SU-DHL-6 (cell line): ENCODE measurements at regions not wholly inside any gene's neighbourhood (a gene's known extent, or its start where the extent isn't known, plus 50 kb on each side); places are given as distances from the start of the nearest gene placed in this dataset.

Experiments used
- H2AFZ ChIP-seq: fragments of 200-600 bp; sonication (generic); 2 replicates; pipeline ENCODE4 v1.6.1; 2014; ENCODE audit warnings: low read depth, mild to moderate bottlenecking, moderate library complexity, mixed read lengths, antibody characterized with exemption, low read length; ENCODE audit not compliant: severe bottlenecking
- H3F3A ChIP-seq: fragments of 200-600 bp; shearing (Covaris generic); 2 replicates; pipeline ENCODE4 v1.6.0; 2016; ENCODE audit warnings: antibody characterized with exemption, mild to moderate bottlenecking; ENCODE audit not compliant: insufficient read depth
- H3K27ac ChIP-seq: fragments of 200-600 bp; sonication (generic); 2 replicates; pipeline ENCODE4 v1.5.1; 2016; ENCODE audit warnings: low read depth, mild to moderate bottlenecking, low read length, moderate library complexity, mixed read lengths
- H3K27me3 ChIP-seq: fragments of 200-600 bp; sonication (generic), shearing (Covaris generic); 2 replicates; pipeline ENCODE4 v1.6.0; 2014; ENCODE audit warnings: mild to moderate bottlenecking, low read length
- H3K36me3 ChIP-seq: fragments of 200-600 bp; sonication (generic); 2 replicates; pipeline ENCODE4 v1.6.1; 2014; ENCODE audit warnings: mild to moderate bottlenecking, low read length, mixed read lengths
- H3K4me2 ChIP-seq: fragments of 300-600, 200-600 bp; shearing (Covaris generic), sonication (generic); 2 replicates; pipeline ENCODE4 v1.6.0; 2014; ENCODE audit warnings: low read length, low read depth, mild to moderate bottlenecking; ENCODE audit not compliant: poor library complexity, severe bottlenecking
- H3K4me3 ChIP-seq: fragments of 200-600 bp; sonication (generic); 2 replicates; pipeline ENCODE4 v1.5.1; 2014; ENCODE audit warnings: antibody characterized with exemption, low read length, mild to moderate bottlenecking, mixed read lengths; ENCODE audit not compliant: insufficient read depth, poor library complexity, severe bottlenecking
- H3K79me2 ChIP-seq: fragments of 200-600 bp; sonication (generic); 2 replicates; pipeline ENCODE4 v1.6.1; 2014; ENCODE audit warnings: mild to moderate bottlenecking, low read length, moderate library complexity; ENCODE audit not compliant: insufficient read depth
- H3K9ac ChIP-seq: fragments of 200-600 bp; sonication (generic); 2 replicates; pipeline ENCODE4 v1.7.0; 2014; ENCODE audit warnings: mild to moderate bottlenecking, low read length
- H3K9me2 ChIP-seq: fragments of 200-600 bp; sonication (generic); replicated peaks from 2 replicates; pipeline ENCODE4 v1.6.1; 2014; ENCODE audit warnings: low read length; ENCODE audit not compliant: insufficient read depth
- H3K9me3 ChIP-seq: fragments of 200-600 bp; sonication (generic); 2 replicates; pipeline ENCODE4 v1.6.1; 2014; ENCODE audit warnings: low read length, mixed read lengths; ENCODE audit not compliant: insufficient read depth
- H4K20me1 ChIP-seq: fragments of 200-600 bp; sonication (generic); 2 replicates; pipeline ENCODE4 v1.6.1; 2014; ENCODE audit warnings: low read depth, mild to moderate bottlenecking, antibody characterized with exemption, low read length, moderate library complexity, mixed read lengths
- EZH2phosphoT487 ChIP-seq: fragments of 200-600 bp; sonication (generic), shearing (Covaris generic); conservative IDR thresholded peaks from 2 replicates; pipeline ENCODE4 v1.6.1; 2018; ENCODE audit warnings: mild to moderate bottlenecking, antibody characterized with exemption, low read length, moderate library complexity, mixed read lengths
- TF ChIP-seq, protein P1 (sequence below): fragments of 200-600 bp; sonication (generic); IDR thresholded peaks from one replicate; pipeline ENCODE4 v1.5.1; 2017; ENCODE audit warnings: antibody characterized with exemption, mild to moderate bottlenecking, low read length, moderate library complexity; ENCODE audit not compliant: insufficient read depth, poor library complexity, severe bottlenecking

DNA sequence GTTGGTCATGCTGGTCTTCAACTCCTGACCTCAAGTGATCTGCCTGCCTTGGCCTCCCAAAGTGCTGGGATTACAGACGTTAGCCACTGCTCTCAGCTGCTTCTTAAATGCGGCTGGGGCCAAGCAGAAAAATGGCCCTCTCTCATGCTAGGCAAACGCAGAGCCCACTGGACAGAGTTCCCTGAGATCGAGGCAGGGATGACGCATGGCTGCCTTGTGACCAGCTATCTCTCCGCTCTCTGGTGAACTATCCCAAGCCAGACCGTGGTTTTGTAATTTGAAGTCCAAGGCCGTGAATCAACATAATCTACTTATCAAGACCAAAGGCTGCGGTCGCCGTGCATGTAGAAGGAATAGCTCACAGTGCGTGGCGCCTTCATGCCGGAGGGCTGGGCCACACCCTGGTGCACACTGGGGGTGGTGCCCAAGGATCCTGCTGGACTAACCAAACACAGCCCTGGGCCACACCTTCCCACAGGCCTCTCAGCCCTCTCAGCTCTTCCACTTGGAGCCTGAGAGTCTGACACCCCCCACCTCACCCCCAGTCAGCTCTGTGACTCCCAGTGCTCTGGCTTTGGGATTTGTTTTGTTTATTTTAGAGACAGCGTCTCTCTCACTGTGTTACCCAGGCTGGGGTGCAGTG lies 88.1 kb upstream of the CUX1 start:
- Histone ChIP-seq H3K36me3 (no peaks in the 10 kb centered on the region), H3K27me3 (no peaks in the 10 kb centered on the region), H3K79me2 (no peaks in the 10 kb centered on the region), H3K4me2 (no peak overlapping the region), H3K9ac (no peak overlapping the region), H2AFZ (no peak overlapping the region), H3F3A (no peaks in the 10 kb centered on the region), H3K27ac (no peak overlapping the region), H4K20me1 (no peaks in the 10 kb centered on the region), H3K9me2 (no peaks in the 10 kb centered on the region), H3K4me3 (no peak overlapping the region), H3K9me3 (no peaks in the 10 kb centered on the region)
- TF ChIP-seq, protein P1, sequence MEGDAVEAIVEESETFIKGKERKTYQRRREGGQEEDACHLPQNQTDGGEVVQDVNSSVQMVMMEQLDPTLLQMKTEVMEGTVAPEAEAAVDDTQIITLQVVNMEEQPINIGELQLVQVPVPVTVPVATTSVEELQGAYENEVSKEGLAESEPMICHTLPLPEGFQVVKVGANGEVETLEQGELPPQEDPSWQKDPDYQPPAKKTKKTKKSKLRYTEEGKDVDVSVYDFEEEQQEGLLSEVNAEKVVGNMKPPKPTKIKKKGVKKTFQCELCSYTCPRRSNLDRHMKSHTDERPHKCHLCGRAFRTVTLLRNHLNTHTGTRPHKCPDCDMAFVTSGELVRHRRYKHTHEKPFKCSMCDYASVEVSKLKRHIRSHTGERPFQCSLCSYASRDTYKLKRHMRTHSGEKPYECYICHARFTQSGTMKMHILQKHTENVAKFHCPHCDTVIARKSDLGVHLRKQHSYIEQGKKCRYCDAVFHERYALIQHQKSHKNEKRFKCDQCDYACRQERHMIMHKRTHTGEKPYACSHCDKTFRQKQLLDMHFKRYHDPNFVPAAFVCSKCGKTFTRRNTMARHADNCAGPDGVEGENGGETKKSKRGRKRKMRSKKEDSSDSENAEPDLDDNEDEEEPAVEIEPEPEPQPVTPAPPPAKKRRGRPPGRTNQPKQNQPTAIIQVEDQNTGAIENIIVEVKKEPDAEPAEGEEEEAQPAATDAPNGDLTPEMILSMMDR, result no peak
- TF ChIP-seq EZH2phosphoT487, result no peak

DNA sequence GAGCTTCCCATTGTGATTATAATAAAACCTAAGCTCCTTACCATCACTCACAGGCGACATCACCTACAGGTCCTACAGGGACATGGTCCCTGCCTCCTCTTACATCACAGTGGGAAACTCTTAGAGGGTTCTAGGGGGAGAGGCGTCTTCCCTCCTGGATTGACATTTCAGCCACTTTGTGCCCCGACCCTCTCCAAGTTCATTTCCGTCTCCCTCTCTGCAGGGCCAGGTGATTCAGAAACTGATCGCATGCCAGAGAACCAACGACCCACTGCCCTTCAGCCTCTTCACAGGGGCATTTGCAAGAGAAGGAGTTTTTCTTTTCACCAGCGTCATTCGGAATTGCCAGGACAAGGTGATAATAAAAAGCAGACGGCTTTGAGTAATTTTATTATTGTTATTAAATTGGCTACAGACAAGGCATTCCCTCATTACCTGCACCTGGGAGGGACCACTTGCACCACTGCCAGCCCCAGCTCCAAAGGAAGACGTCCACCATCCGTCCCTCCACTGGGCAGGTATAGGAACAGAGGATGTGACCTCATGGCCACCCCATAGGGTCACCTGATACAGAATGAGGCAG lies 85.8 kb upstream of the CUX1 start:
- H3K27me3 ChIP-seq, result no peaks in the 10 kb centered on the region
- no peaks in the 10 kb centered on the region for H3K79me2 ChIP-seq
- no peak overlapping the region for H3K4me3 ChIP-seq
- no peaks in the 10 kb centered on the region for H3F3A ChIP-seq
- no peaks in the 10 kb centered on the region for H3K36me3 ChIP-seq
- no peak overlapping the region for H3K27ac ChIP-seq
- no peaks in the 10 kb centered on the region for H3K9me3 ChIP-seq
- no peak overlapping the region for H3K9ac ChIP-seq
- H4K20me1 ChIP-seq, result no peaks in the 10 kb centered on the region
- H3K9me2 ChIP-seq, result no peaks in the 10 kb centered on the region
- TF ChIP-seq, protein P1, result no peak
- no peak for TF ChIP-seq EZH2phosphoT487
- H2AFZ ChIP-seq, result no peak overlapping the region
- no peak overlapping the region for H3K4me2 ChIP-seq

DNA sequence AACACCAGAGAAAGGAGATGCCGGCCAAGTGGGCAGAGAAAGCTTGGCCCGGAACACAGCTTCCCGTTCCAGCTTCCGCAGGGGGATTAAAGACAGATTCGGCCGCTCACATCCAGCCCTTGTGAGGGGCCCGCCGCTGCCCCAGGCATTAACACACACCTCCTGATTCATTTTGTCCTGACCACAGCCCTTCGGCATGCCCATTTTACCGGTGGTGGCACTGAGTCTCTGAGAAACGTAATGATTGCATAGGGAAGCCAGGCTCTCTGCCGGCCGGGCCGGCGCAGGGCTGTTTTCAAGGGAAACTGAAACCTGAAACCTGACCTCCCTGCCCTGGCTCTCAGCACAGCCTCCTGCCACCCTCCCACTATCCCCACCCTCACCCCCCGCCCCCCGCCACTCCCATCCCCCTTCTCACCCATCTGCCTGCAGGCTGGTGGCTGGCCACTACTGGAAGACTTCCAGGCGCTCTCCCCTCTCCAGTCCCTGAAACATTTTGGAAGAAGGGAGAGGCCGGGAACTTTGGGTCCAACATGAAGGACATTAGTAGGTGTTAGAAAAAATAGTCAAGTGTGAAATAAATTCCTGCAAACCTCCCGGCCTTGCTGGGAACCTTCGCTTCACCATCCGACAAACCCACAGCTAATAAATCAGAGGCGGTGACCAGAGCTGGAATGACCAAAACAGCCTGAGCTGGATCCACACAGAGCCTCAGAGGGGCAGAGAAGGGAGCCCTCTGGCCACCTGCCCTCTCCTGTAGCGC lies 83.5 kb upstream of the CUX1 start:
- no peak overlapping the region for H3K27ac ChIP-seq
- no peak overlapping the region for H2AFZ ChIP-seq
- no peak overlapping the region for H3K4me2 ChIP-seq
- no peaks in the 10 kb centered on the region for H3K27me3 ChIP-seq
- H3K9me3 ChIP-seq, result no peaks in the 10 kb centered on the region
- H3K4me3 ChIP-seq, result no peak overlapping the region
- no peaks in the 10 kb centered on the region for H3K36me3 ChIP-seq
- no peaks in the 10 kb centered on the region for H3K79me2 ChIP-seq
- H3K9me2 ChIP-seq, result no peaks in the 10 kb centered on the region
- no peaks in the 10 kb centered on the region for H3F3A ChIP-seq
- H3K9ac ChIP-seq, result no peak overlapping the region
- H4K20me1 ChIP-seq, result no peaks in the 10 kb centered on the region
- TF ChIP-seq, protein P1, result no peak
- TF ChIP-seq EZH2phosphoT487, result no peak
